Neutrophil (primary cell): ENCODE measurements at regions not wholly inside any gene's neighbourhood (a gene's known extent, or its start where the extent isn't known, plus 50 kb on each side); places are given as distances from the start of the nearest gene placed in this dataset.

Experiments used
- H3K27ac ChIP-seq: fragments of 200-600 bp; sonication (generic); 2 replicates; pipeline ENCODE4 v1.5.1; 2016; ENCODE audit warnings: mild to moderate bottlenecking, moderate library complexity
- H3K27me3 ChIP-seq: fragments of 200-600 bp; sonication (generic); 2 replicates; pipeline ENCODE4 v1.6.0; 2016; ENCODE audit warnings: mild to moderate bottlenecking
- H3K36me3 ChIP-seq: fragments of 200-600 bp; sonication (generic); 2 replicates; pipeline ENCODE4 v1.5.1; 2017
- H3K4me1 ChIP-seq, 2 experiments: fragments of 200-600 bp in 1 of 2; sonication (generic) in 1 of 2; 1 replicate in 1 of 2; 2 replicates in 1 of 2; pipeline versions ENCODE4 v1.5.1 to v1.6.1; 2013 to 2016; ENCODE audit warnings: low read depth in 1 of 2, low read length in 1 of 2, mild to moderate bottlenecking in 1 of 2, moderate library complexity in 1 of 2; ENCODE audit not compliant: control insufficient read depth in 1 of 2, insufficient read depth in 1 of 2
- H3K4me3 ChIP-seq, 2 experiments: fragments of 200-600 bp in 1 of 2; sonication (generic) in 1 of 2; 1 replicate in 1 of 2; 2 replicates in 1 of 2; pipeline ENCODE4 v1.5.1; 2013 to 2016; ENCODE audit warnings: low read depth in 1 of 2, low read length in 1 of 2, mild to moderate bottlenecking in 1 of 2, moderate library complexity in 1 of 2
- H3K9me3 ChIP-seq: fragments of 200-600 bp; sonication (generic); 2 replicates; pipeline ENCODE4 v1.5.1; 2016
- TF ChIP-seq, protein P1 (sequence below): fragments of 200-600 bp; sonication (generic); IDR thresholded peaks from 2 replicates; pipeline ENCODE4 v1.5.1; 2016; ENCODE audit warnings: antibody characterized with exemption

DNA sequence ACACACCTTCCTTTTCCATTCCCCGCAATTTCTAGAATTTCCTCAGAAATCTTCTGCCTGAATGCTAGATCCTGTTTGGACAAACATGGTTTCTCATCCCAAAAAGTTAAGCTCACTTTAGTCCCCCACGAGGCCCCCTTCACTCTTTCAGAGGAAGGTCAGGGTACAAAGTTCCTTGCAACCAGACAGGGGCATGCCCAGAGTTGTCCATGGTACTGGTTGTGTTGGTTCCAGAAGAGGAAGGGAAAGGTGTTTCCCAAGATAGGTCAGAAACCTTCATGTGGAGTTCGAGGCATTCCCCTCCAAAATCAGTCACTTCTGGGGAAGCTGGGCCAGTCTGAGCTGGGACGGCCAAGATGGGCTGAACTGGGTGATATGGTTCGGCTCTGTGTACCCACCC, 167.6 kb upstream of the MAFB start:
- Histone ChIP-seq H3K36me3 (no peaks in the 10 kb centered on the region), H3K4me1 (no peaks in the 10 kb centered on the region), H3K27me3 (no peaks in the 10 kb centered on the region), H3K4me3 (no peak overlapping the region), H3K9me3 (no peaks in the 10 kb centered on the region), H3K27ac (no peak overlapping the region)
- TF ChIP-seq, protein P1, sequence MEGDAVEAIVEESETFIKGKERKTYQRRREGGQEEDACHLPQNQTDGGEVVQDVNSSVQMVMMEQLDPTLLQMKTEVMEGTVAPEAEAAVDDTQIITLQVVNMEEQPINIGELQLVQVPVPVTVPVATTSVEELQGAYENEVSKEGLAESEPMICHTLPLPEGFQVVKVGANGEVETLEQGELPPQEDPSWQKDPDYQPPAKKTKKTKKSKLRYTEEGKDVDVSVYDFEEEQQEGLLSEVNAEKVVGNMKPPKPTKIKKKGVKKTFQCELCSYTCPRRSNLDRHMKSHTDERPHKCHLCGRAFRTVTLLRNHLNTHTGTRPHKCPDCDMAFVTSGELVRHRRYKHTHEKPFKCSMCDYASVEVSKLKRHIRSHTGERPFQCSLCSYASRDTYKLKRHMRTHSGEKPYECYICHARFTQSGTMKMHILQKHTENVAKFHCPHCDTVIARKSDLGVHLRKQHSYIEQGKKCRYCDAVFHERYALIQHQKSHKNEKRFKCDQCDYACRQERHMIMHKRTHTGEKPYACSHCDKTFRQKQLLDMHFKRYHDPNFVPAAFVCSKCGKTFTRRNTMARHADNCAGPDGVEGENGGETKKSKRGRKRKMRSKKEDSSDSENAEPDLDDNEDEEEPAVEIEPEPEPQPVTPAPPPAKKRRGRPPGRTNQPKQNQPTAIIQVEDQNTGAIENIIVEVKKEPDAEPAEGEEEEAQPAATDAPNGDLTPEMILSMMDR, result no peak

DNA sequence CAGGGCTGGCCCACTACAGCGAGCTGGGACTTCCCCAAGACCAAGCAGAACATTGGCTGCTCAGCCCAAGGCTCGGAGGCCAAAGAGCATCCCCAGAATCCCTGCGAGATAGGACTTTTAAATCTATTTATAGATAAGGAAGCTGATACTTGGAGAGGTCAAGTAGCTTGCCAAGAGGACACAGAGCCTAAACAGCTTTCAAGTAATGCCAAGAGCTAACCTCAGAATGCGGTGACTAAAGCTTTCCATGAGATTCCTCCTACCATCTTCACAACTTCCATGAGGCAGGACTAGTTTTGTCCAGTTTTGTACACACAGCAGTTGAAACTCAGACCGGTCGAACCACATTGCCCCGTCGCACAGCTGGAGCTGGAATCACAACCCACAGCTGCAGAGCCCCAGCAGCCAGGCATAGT, 168.1 kb upstream of the TOP1 start:
- no peaks in the 10 kb centered on the region for H3K36me3 ChIP-seq
- TF ChIP-seq, protein P1, result no peak

DNA sequence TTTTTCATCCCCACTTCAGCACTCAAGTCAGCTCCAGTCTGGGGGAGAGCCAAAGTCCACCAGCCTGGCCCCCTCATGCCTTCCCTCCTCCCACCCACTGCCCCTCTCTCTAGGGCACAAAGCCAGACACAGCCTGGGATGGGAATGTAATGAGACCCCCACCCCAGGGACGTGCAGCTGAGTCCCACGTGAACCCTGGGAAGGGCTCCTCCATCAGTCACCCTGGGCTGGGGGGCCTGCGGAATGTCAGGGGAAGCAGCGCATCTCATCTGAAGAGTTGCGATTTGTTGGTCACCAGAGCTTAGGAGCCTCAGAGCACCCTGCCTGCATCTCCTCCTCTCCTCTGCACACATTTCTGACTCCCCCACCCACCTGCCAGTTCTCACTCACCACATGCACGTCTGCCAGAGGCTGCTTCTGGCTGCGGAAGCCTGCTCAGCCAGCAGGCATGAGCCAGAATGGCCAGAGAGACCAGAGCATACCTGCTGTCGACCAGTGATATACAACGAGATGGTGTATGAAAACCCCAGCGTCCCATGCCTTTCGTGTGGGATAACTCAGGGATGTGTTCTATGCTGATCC, 167.1 kb upstream of the TOP1 start:
- Histone ChIP-seq H3K36me3 (no peaks in the 10 kb centered on the region), H3K27ac (no peak overlapping the region), H3K4me1 (no peaks in the 10 kb centered on the region), H3K4me3 (no peak overlapping the region), H3K9me3 (no peaks in the 10 kb centered on the region), H3K27me3 (no peaks in the 10 kb centered on the region)
- TF ChIP-seq, protein P1, result no peak

More for the DNA sequence above, 168.1 kb upstream of the TOP1 start:
- Histone ChIP-seq H3K4me1 (no peaks in the 10 kb centered on the region), H3K9me3 (no peaks in the 10 kb centered on the region), H3K27ac (no peak overlapping the region), H3K27me3 (no peaks in the 10 kb centered on the region), H3K4me3 (no peak overlapping the region)

DNA sequence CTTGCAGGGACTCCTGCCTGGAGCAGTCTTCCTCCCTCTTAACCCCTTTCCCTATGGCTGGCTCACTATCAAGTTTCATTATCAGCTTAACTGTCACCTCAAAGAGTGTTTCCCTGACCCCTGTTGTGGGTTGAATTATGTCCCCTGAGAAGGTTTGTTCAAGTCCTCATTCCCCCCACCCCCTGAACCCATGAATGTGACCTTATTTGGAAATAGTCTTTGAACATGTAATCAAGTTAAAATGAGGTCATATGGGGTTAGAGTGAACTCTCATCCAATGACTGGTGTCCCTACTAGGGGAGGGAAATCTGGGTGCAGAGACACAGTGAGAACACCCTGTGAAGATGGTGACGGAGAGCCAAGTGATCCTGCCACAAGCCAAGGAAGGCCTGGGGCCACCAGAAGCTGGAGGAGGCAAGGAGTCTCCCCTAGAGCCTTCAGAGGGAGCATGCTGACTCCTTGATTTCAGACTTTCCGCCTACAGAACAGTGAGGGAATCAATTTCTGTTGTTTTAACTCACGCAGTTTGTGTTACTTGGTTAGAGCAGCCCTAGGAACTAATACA, 165.2 kb upstream of the TOP1 start:
- Histone ChIP-seq H3K36me3 (no peaks in the 10 kb centered on the region), H3K27ac (no peak overlapping the region), H3K4me1 (no peaks in the 10 kb centered on the region), H3K9me3 (no peaks in the 10 kb centered on the region), H3K27me3 (no peaks in the 10 kb centered on the region), H3K4me3 (no peak overlapping the region)
- TF ChIP-seq, protein P1, result no peak

DNA sequence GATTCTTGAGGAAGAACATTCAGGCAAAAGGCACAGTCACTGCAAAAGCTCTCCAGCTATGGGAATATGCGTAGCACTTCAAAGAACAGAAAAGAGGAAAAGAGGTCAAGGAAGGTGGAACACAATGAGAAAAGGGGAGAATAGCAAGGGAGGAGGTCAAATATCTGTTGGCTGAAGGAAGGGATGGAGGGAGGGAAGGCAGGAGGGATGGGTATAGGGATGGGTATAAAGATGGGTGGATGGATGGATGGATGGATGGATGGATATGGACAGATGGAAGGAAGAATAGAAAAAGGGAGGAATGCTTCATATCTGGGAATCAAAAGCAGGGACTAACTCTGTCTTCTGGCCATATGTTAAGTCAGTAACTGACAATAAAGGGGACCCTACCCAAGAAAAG, 164.2 kb upstream of the TOP1 start:
- no peak overlapping the region for H3K27ac ChIP-seq
- H3K4me1 ChIP-seq, result no peaks in the 10 kb centered on the region
- H3K36me3 ChIP-seq, result no peaks in the 10 kb centered on the region
- no peaks in the 10 kb centered on the region for H3K9me3 ChIP-seq
- TF ChIP-seq, protein P1, result no peak
- H3K27me3 ChIP-seq, result no peaks in the 10 kb centered on the region
- no peak overlapping the region for H3K4me3 ChIP-seq
